ENCODE measurements at regions not wholly inside any gene's neighbourhood (a gene's known extent, or its start where the extent isn't known, plus 50 kb on each side); places are given as distances from the start of the nearest gene placed in this dataset.

DNA sequence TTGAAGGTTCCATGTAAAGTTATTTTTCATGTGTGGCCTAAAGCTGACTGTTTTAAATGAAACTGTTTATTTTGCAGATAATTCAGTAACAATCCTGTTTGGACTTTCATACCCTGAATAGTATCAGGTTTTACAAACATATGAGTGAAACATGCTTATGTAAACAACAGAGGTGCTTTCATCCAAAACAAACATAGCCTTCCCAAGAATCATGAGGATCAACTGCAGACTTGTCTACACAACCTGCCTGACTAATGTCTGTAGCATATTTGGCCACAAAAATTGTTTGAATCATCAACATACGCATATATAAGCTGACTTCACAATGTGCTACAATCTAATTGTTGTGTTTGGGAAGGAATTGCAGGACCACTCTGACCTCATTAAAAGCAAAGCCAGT is 190.4 kb downstream of the DIPK2A start:
- ChIA-PET POLR2A (no interaction called here), CTCF (no interaction called here)
- H3K36me3 Mint-ChIP-seq: no peaks in the 10 kb centered on the region
- H3K4me1 Mint-ChIP-seq (ENCODE audit: low read depth): no peaks in the 10 kb centered on the region
- peaks cover 16% of the 10 kb centered on the region for H3K9me3 Mint-ChIP-seq
- intact Hi-C loops (cut with micrococcal nuclease): no loop called here
- no peak overlapping the region for H3K4me3 Mint-ChIP-seq
- H3K27me3 Mint-ChIP-seq: no peaks in the 10 kb centered on the region
- H3K27ac Mint-ChIP-seq: no peak overlapping the region
- DNase-seq: no peak

DNA sequence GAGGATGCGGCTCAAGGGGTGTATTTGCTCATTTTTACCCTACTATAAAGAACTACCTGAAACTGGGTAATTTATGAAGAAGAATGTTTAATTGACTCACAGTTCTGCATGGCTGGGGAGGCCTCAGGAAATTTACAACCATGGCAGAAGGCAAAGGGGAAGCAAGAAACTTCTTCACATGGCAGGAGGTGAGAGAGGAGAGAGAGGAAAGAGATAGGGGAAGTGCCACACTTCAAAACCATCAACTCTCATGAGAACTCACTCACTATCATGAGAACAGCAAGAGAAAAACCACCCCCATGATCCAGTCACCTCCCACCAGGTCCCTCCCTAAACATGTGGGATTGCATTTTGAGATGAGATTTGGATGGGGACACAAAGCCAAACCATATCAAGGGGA is 192.7 kb downstream of the DIPK2A start:
- Mint-ChIP-seq H3K27ac (no peak overlapping the region), H3K4me3 (no peak overlapping the region), H3K9me3 (peaks cover 8% of the 10 kb centered on the region), H3K27me3 (no peaks in the 10 kb centered on the region), H3K36me3 (no peaks in the 10 kb centered on the region), H3K4me1 (ENCODE audit: low read depth) (no peaks in the 10 kb centered on the region)
- ChIA-PET POLR2A (no interaction called here), CTCF (no interaction called here)
- no peak for DNase-seq
- intact Hi-C loops (cut with micrococcal nuclease): no loop called here

DNA sequence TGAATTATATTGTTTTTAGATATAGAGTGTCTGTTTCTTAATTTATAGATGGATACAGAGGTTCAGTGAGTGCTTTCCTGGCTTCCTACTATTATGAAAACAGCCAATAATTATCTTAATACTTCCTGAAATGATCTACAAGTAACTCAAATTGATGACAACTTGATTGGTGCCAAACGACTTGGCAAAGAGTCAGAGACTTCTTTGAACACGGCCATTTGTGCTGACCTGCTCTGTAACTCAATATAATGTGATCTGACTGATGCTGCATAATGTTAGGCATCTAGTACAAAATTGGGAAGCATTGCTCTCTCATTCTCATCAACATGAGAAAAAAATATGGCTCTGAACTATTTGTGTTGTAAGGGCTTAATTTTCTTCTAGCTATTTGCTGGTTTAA is 193.9 kb downstream of the DIPK2A start:
- ChIA-PET POLR2A (no interaction called here), CTCF (no interaction called here)
- H3K36me3 Mint-ChIP-seq: no peaks in the 10 kb centered on the region
- no peak overlapping the region for H3K4me3 Mint-ChIP-seq
- no peak overlapping the region for H3K27ac Mint-ChIP-seq
- H3K27me3 Mint-ChIP-seq: peaks cover under 1% of the 10 kb centered on the region
- DNase-seq: no peak
- no peaks in the 10 kb centered on the region for H3K4me1 Mint-ChIP-seq (ENCODE audit: low read depth)
- H3K9me3 Mint-ChIP-seq: no peaks in the 10 kb centered on the region
- intact Hi-C loops (cut with micrococcal nuclease): no loop called here

DNA sequence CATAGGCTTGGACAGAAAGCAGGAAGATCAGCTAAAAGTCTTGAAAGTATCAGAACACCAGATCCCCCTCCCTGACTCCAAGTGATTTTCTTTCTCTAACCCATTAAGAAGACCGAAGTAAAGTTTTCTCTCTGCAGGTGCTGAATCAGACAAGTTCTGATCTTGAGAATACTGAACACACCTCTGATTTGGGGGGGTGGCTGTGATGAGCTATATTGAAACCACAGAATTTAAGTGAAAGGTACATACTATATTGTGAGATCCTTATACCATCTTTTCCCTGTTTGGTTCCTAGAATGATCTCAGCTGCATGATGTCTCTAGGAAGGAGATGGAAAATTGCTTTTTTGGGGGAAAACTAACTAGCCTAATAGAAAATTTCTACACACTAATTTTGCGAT is 196.0 kb downstream of the DIPK2A start:
- H3K9me3 Mint-ChIP-seq: no peaks in the 10 kb centered on the region
- no peak overlapping the region for H3K4me3 Mint-ChIP-seq
- H3K4me1 Mint-ChIP-seq (ENCODE audit: low read depth): no peaks in the 10 kb centered on the region
- POLR2A ChIA-PET: no interaction called here
- H3K36me3 Mint-ChIP-seq: no peaks in the 10 kb centered on the region
- peaks cover 1% of the 10 kb centered on the region for H3K27me3 Mint-ChIP-seq
- DNase-seq: no peak
- intact Hi-C loops (cut with micrococcal nuclease): no loop called here
- CTCF ChIA-PET: no interaction called here
- no peak overlapping the region for H3K27ac Mint-ChIP-seq

DNA sequence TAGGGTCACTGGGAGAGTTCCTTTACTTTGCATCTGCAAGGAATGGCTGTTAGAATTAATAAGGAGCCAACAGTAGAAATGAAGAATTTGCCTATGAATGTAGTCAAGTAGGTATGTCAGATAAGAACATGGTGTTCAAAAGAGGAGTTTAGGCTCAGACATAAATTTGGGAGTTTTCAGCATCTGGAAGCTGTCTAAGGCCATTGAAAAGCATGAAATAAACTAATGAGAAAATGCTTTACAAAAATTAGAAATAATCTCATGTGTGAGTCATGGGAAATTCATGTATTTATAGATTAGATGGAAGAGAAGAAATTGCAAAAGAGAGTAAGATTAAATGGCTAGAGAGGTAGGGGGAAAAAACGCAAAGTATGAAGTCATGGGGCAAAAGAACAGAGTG is 201.9 kb downstream of the DIPK2A start:
- no peak for DNase-seq
- ChIA-PET CTCF (no interaction called here), POLR2A (no interaction called here)
- Mint-ChIP-seq H3K4me3 (no peak overlapping the region), H3K4me1 (ENCODE audit: low read depth) (no peaks in the 10 kb centered on the region), H3K27ac (no peak overlapping the region), H3K36me3 (no peaks in the 10 kb centered on the region), H3K27me3 (peaks cover 1% of the 10 kb centered on the region), H3K9me3 (no peaks in the 10 kb centered on the region)
- intact Hi-C loops (cut with micrococcal nuclease): no loop called here

DNA sequence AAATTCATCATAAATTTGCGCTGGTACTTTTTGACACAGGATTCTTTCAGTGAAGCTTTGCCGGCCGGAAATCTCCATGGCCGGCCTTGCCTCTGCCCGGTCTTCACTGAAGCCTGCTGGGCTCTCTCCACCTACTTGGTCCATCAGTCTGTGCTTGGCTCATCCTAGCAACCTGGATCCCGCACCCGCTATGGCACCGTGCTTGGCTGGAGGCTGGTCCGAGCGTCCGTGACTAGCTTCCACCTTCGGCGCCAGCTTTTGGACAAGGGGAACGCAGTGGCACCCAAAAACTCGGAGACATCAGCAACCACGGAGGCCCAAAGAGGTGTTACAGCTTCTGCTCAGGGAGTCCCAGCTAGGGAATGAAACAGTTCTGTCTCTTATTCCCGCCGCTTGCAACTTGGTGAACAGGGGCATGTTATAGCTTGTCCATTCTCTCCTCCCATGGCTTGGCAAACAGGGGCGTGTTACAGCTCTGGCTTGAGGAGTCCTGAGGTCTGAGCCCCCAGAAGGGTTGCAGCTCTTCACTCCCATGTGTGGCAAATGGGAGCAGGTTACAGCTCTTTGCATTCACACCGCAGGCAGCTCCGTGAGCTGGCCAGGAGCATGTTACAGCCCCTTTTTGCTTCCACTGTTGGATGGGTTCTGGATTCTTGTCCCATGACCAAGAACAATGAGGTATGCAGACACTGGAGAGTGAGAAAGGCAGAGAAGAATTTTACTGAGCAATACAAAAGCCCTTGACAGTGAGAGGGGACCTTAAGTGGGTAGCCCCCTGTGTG is 204.2 kb downstream of the DIPK2A start:
- Mint-ChIP-seq H3K9me3 (no peaks in the 10 kb centered on the region), H3K4me3 (no peak overlapping the region), H3K27ac (no peak overlapping the region), H3K4me1 (ENCODE audit: low read depth) (no peaks in the 10 kb centered on the region), H3K36me3 (no peaks in the 10 kb centered on the region), H3K27me3 (no peaks in the 10 kb centered on the region)
- CTCF ChIA-PET: interaction anchor here (0.7 kb wide), 1 partner anchor 265 kb away, joined by 3 read pairs; no protein-coding TSS in a partner anchor
- POLR2A ChIA-PET: no interaction called here
- intact Hi-C loops (cut with micrococcal nuclease): no loop called here
- DNase-seq: no peak

DNA sequence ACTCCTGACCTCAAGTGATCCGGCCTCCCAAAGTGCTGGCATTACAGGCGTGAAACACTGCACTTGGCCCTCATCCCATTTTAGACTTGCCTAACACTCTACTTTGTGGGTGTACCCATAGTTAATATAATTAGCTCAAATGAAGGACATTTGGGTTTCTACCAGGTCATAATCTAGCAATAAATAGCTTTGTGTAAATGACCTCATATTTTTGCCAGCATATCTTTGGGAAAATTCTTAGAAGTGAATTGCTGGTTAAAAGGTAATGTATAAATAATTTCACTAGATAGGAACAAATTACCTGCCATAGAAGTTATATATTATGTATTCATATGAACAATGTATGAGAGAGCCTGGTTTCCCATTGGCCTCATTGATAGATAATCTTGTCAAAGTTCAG is 206.0 kb downstream of the DIPK2A start:
- CTCF ChIA-PET: no interaction called here
- POLR2A ChIA-PET: no interaction called here
- no peaks in the 10 kb centered on the region for H3K4me1 Mint-ChIP-seq (ENCODE audit: low read depth)
- no peak overlapping the region for H3K4me3 Mint-ChIP-seq
- no peak overlapping the region for H3K27ac Mint-ChIP-seq
- no peaks in the 10 kb centered on the region for H3K9me3 Mint-ChIP-seq
- DNase-seq: no peak
- H3K36me3 Mint-ChIP-seq: no peaks in the 10 kb centered on the region
- no peaks in the 10 kb centered on the region for H3K27me3 Mint-ChIP-seq
- intact Hi-C loops (cut with micrococcal nuclease): no loop called here

DNA sequence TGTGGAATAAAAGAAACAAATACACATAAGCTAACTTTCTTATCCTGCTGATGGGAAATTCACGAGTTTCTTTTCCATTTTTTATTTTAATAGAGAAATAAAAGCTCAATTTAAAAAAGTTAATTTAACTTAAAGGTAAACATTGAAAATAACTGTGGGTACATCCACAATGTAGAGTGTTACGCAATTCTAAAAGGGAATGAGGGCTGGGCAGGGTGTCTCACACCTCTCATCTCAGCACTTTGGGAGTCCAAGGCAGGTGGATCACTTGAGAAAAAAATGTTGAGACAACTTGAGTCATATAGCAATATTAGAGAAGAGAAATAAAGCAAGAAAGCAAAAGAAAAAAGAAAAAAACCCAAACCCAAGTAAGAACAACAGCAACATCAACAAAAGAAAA is 207.0 kb downstream of the DIPK2A start:
- ChIA-PET CTCF (interaction anchor here (0.8 kb wide), 1 partner anchor 106 kb away, joined by 3 read pairs; no protein-coding TSS in a partner anchor), POLR2A (no interaction called here)
- Mint-ChIP-seq H3K27ac (no peak overlapping the region), H3K9me3 (no peaks in the 10 kb centered on the region), H3K27me3 (no peaks in the 10 kb centered on the region), H3K4me3 (no peak overlapping the region), H3K36me3 (no peaks in the 10 kb centered on the region), H3K4me1 (ENCODE audit: low read depth) (no peaks in the 10 kb centered on the region)
- DNase-seq: no peak
- intact Hi-C loops (cut with micrococcal nuclease): no loop called here

DNA sequence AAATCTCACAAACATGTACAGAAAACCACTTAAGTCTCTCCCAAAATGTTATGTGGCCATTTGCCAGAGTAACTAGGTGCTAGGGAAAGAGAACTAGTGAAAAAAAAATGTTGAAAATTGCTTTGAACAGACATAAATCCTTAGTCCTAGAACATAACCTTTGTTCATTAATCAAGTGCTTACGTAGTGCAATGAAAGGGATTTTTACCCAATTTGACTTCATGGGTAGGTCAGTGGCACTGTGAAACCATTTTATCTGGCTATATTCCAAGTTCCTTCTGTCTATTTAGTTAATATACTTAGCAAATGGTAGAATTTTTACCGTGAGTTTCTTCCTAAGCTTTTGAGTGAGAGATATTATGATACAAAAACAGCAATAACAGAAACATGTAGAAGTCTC is 209.4 kb downstream of the DIPK2A start:
- Mint-ChIP-seq H3K4me1 (ENCODE audit: low read depth) (no peaks in the 10 kb centered on the region), H3K36me3 (no peaks in the 10 kb centered on the region), H3K9me3 (peaks cover 5% of the 10 kb centered on the region), H3K4me3 (no peak overlapping the region), H3K27ac (no peak overlapping the region), H3K27me3 (no peaks in the 10 kb centered on the region)
- intact Hi-C loops (cut with micrococcal nuclease): no loop called here
- no peak for DNase-seq
- ChIA-PET CTCF (no interaction called here), POLR2A (no interaction called here)

DNA sequence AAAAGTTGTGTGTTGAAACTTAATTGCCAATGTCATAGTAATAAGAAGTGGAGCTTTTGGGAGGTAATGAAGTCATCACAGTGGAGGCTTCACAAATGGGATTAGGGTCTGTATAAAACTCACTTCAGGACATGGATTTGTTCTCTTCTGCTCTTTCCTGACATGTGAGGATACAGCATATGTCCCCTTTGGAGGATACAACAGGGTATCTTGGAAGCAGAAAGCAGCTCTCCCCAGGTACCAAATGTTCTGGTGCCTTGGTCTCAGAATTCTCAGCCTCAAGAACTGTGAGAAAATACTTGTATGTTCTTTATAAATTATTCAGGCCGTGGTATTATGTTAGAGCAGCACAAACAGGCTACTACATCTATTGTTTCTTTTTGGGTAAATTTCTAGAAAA is 210.9 kb downstream of the DIPK2A start:
- Mint-ChIP-seq H3K27me3 (no peaks in the 10 kb centered on the region), H3K27ac (no peak overlapping the region), H3K9me3 (peaks cover 5% of the 10 kb centered on the region), H3K4me1 (ENCODE audit: low read depth) (no peaks in the 10 kb centered on the region), H3K4me3 (no peak overlapping the region), H3K36me3 (no peaks in the 10 kb centered on the region)
- POLR2A ChIA-PET: no interaction called here
- intact Hi-C loops (cut with micrococcal nuclease): no loop called here
- CTCF ChIA-PET: no interaction called here
- no peak for DNase-seq

DNA sequence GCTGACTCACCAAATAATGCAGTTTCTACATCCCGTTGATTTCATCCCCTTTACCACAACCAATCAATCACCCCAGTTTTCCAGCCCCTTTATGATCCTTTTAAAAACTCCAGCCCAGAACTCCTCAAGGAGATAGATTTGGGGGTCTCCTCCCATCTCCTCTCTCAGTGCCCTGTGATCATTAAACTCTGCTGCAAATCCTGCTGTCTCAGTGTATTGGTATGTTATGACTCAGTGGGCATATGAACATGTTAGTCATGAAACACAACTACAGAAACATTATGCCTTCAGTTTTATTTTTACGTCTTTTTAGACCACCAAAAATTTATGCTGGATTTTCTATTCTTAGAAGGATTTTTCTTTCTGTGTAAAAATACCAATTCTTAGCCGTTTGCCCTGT is 213.7 kb downstream of the DIPK2A start:
- Mint-ChIP-seq H3K4me1 (ENCODE audit: low read depth) (peaks cover 2% of the 10 kb centered on the region), H3K9me3 (peaks cover 5% of the 10 kb centered on the region), H3K27me3 (no peaks in the 10 kb centered on the region), H3K36me3 (no peaks in the 10 kb centered on the region), H3K27ac (no peak overlapping the region), H3K4me3 (no peak overlapping the region)
- POLR2A ChIA-PET: no interaction called here
- no peak for DNase-seq
- CTCF ChIA-PET: no interaction called here
- intact Hi-C loops (cut with micrococcal nuclease): no loop called here

DNA sequence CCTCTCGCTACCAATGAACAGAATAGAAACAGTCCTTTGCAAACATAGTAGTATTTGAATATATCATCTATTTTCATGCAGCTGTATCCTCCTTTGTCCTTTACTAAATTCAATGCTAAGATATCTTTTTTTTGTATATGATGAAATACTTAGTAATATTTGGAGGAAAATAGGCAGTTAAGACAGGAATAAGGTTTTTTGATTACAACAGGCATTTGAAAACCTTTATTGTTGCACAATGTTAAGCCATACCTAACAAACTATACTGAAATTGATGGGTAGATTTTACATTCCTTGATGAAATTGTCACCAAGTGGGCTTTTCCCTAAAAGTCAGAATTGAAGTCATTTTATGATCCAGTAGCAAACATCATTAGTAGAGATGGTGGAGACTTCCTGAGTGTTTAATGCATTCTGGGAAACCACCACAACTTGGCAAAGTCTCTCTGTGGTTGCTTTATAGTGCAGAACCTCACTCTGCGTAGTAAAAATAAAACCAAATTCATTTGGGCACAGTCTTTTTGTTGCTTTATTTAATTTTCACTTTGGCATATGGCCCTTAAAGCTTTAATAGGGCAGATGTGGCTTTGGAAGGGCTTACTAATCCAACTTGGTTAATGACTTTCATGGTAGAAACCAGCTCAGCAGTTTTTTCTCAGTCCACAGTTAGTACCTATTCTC is 216.0 kb downstream of the DIPK2A start:
- CTCF ChIA-PET: no interaction called here
- no peak overlapping the region for H3K27ac Mint-ChIP-seq
- intact Hi-C loops (cut with micrococcal nuclease): no loop called here
- no peak for DNase-seq
- no peak overlapping the region for H3K4me3 Mint-ChIP-seq
- H3K27me3 Mint-ChIP-seq: no peaks in the 10 kb centered on the region
- H3K4me1 Mint-ChIP-seq (ENCODE audit: low read depth): peaks cover 2% of the 10 kb centered on the region
- peaks cover 10% of the 10 kb centered on the region for H3K9me3 Mint-ChIP-seq
- no peaks in the 10 kb centered on the region for H3K36me3 Mint-ChIP-seq
- POLR2A ChIA-PET: no interaction called here

DNA sequence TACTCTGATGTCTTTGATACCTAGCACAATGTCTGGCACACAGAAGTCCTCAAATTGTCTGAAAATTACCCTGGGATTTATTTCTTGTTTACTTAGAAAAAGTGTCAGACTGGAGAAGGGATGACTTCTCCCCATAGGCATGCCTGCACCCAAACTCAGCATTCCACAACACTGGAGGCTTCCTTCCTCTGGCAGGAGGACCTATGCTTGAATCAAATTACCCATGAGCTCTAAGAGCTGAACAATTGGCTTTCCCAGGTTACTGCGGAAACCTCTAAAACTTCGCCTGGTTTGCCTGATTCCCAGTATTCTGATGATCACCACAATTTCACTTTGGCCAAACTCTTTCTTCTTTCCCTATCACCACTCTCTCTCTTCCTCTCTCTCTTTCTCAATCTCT is 217.4 kb downstream of the DIPK2A start:
- intact Hi-C loops (cut with micrococcal nuclease): no loop called here

More for the DNA sequence above, 217.4 kb downstream of the DIPK2A start:
- ChIA-PET POLR2A (no interaction called here), CTCF (no interaction called here)
- H3K27ac Mint-ChIP-seq: no peak overlapping the region
- no peaks in the 10 kb centered on the region for H3K27me3 Mint-ChIP-seq
- peaks cover 20% of the 10 kb centered on the region for H3K9me3 Mint-ChIP-seq
- DNase-seq: no peak
- H3K4me1 Mint-ChIP-seq (ENCODE audit: low read depth): peaks cover 2% of the 10 kb centered on the region
- H3K4me3 Mint-ChIP-seq: no peak overlapping the region
- no peaks in the 10 kb centered on the region for H3K36me3 Mint-ChIP-seq

All from activated CD4-positive, alpha-beta memory T cell treated with anti-CD3 and anti-CD28 coated beads for 36 hours (primary cell).